HEK293 (cell line): ENCODE measurements at regions not wholly inside any gene's neighbourhood (a gene's known extent, or its start where the extent isn't known, plus 50 kb on each side); places are given as distances from the start of the nearest gene placed in this dataset.

Source experiments
- ZBTB20 ChIP-seq: fragments of 450-650 bp; formaldehyde crosslinking; IDR thresholded peaks from 2 replicates; pipeline ENCODE4 v1.5.1; 2016; ENCODE audit warnings: missing biosample characterization, missing genetic modification characterization
- ZNF341 ChIP-seq: fragments of 450-650 bp; formaldehyde crosslinking; IDR thresholded peaks from 2 replicates; pipeline ENCODE4; 2016; ENCODE audit warnings: low read depth, missing biosample characterization, missing genetic modification characterization
- ZSCAN23 ChIP-seq: fragments of 450-650 bp; formaldehyde crosslinking; IDR thresholded peaks from 2 replicates; pipeline ENCODE4 v1.5.1; 2016; ENCODE audit warnings: missing biosample characterization, missing genetic modification characterization
- ZSCAN30 ChIP-seq: fragments of 450-650 bp; IDR thresholded peaks from 2 replicates; pipeline ENCODE4 v1.5.1; 2018; ENCODE audit warnings: missing biosample characterization, mild to moderate bottlenecking, missing genetic modification characterization, moderate library complexity
- TF ChIP-seq, protein P1 (sequence below): fragments of 450-650 bp; IDR thresholded peaks from 2 replicates; pipeline ENCODE4 v1.5.1; 2018; ENCODE audit warnings: missing biosample characterization, mild to moderate bottlenecking, missing genetic modification characterization
- TF ChIP-seq, protein P2 (sequence below): fragments of 450-650 bp; formaldehyde crosslinking; IDR thresholded peaks from 2 replicates; pipeline ENCODE4 v1.5.1; 2016; ENCODE audit warnings: missing biosample characterization, missing genetic modification characterization
- TF ChIP-seq, protein P3 (sequence below): fragments of 450-650 bp; formaldehyde crosslinking; IDR thresholded peaks from 2 replicates; pipeline ENCODE4 v1.5.1; 2016; ENCODE audit warnings: missing biosample characterization, missing genetic modification characterization
- TF ChIP-seq, protein P4 (sequence below): fragments of 450-650 bp; formaldehyde crosslinking; IDR thresholded peaks from 2 replicates; pipeline ENCODE4 v1.5.1; 2016; ENCODE audit warnings: missing biosample characterization, missing genetic modification characterization

DNA sequence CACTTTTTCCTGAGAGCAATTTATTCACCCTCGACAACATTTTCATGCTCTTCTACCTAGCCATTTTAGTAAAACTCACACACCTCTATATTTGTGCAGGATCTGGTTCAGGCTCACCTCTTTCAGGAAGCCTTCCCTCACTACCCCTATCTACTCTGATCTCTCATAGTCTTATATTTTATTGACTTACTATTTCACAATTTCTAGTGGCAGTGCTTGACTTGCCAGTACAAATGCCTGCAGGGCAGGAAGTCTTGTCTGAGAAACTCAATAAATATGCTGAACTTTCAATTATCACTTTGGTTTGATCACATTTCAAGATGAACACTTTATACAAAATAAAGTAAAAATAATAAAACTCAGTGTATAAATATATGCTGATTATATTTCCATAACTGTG, 226.8 kb downstream of the CETN3 start:
- TF ChIP-seq, protein P1, sequence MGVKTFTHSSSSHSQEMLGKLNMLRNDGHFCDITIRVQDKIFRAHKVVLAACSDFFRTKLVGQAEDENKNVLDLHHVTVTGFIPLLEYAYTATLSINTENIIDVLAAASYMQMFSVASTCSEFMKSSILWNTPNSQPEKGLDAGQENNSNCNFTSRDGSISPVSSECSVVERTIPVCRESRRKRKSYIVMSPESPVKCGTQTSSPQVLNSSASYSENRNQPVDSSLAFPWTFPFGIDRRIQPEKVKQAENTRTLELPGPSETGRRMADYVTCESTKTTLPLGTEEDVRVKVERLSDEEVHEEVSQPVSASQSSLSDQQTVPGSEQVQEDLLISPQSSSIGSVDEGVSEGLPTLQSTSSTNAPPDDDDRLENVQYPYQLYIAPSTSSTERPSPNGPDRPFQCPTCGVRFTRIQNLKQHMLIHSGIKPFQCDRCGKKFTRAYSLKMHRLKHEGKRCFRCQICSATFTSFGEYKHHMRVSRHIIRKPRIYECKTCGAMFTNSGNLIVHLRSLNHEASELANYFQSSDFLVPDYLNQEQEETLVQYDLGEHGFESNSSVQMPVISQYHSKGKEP (tag by site-specific recombination): no peak
- TF ChIP-seq, protein P2, sequence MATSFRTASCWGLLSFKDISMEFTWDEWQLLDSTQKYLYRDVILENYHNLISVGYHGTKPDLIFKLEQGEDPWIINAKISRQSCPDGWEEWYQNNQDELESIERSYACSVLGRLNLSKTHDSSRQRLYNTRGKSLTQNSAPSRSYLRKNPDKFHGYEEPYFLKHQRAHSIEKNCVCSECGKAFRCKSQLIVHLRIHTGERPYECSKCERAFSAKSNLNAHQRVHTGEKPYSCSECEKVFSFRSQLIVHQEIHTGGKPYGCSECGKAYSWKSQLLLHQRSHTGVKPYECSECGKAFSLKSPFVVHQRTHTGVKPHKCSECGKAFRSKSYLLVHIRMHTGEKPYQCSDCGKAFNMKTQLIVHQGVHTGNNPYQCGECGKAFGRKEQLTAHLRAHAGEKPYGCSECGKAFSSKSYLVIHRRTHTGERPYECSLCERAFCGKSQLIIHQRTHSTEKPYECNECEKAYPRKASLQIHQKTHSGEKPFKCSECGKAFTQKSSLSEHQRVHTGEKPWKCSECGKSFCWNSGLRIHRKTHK (tag by site-specific recombination): no peak
- TF ChIP-seq, protein P3, sequence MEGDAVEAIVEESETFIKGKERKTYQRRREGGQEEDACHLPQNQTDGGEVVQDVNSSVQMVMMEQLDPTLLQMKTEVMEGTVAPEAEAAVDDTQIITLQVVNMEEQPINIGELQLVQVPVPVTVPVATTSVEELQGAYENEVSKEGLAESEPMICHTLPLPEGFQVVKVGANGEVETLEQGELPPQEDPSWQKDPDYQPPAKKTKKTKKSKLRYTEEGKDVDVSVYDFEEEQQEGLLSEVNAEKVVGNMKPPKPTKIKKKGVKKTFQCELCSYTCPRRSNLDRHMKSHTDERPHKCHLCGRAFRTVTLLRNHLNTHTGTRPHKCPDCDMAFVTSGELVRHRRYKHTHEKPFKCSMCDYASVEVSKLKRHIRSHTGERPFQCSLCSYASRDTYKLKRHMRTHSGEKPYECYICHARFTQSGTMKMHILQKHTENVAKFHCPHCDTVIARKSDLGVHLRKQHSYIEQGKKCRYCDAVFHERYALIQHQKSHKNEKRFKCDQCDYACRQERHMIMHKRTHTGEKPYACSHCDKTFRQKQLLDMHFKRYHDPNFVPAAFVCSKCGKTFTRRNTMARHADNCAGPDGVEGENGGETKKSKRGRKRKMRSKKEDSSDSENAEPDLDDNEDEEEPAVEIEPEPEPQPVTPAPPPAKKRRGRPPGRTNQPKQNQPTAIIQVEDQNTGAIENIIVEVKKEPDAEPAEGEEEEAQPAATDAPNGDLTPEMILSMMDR (tag by site-specific recombination): no peak
- no peak for TF ChIP-seq ZBTB20
- TF ChIP-seq, protein P4, sequence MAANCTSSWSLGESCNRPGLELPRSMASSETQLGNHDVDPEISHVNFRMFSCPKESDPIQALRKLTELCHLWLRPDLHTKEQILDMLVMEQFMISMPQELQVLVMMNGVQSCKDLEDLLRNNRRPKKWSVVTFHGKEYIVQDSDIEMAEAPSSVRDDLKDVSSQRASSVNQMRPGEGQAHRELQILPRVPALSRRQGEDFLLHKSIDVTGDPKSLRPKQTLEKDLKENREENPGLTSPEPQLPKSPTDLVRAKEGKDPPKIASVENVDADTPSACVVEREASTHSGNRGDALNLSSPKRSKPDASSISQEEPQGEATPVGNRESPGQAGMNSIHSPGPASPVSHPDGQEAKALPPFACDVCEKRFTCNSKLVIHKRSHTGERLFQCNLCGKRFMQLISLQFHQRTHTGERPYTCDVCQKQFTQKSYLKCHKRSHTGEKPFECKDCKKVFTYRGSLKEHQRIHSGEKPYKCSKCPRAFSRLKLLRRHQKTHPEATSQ (tag by site-specific recombination): no peak
- TF ChIP-seq ZSCAN23 (tag by site-specific recombination): no peak
- TF ChIP-seq ZNF341 (tag by site-specific recombination): no peak
- TF ChIP-seq ZSCAN30 (tag by site-specific recombination): no peak
